ENCODE measurements at regions not wholly inside any gene's neighbourhood (a gene's known extent, or its start where the extent isn't known, plus 50 kb on each side); places are given as distances from the start of the nearest gene placed in this dataset.
A peak's percentile ranks its signal among the peaks of the same experiment; 100 is the strongest.

DNA sequence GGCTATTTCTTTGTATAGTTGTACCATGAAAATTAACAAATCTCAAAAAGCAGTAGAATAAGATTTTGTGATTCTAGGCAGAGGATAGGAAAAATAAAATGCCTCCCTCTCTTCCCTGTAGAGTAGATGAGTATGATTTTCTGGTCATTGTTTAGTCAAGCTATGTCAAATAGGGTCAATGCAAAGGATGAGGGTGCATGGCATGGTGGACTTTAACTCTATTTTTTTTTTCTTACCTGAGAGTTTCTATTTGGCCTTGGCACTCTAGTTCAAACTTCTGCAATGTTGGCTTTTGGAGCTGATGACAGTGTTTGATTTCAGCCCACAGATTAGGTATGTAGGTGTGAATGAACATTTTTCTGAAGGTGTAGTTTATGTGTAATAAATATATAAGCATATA, 224.5 kb downstream of the TRIB2 start (continued):
- TF ChIP-seq ZSCAN9 (CRISPR knock-in tag; IDR thresholded peaks at IDR 0.05; ENCODE audit: borderline replicate concordance) (no peak), ZNF367 (CRISPR knock-in tag; IDR thresholded peaks at IDR 0.05; ENCODE audit: borderline replicate concordance) (no peak), POGZ (CRISPR knock-in tag; IDR thresholded peaks at IDR 0.05) (no peak), KLF9 (CRISPR knock-in tag; IDR thresholded peaks at IDR 0.05; ENCODE audit: low read depth) (no peak), NFE2L1 (CRISPR knock-in tag; IDR thresholded peaks at IDR 0.05; ENCODE audit: borderline replicate concordance) (no peak), NBN (conservative IDR thresholded peaks at IDR 0.05) (no peak), GABPA (IDR thresholded peaks at IDR 0.05; ENCODE audit: low read depth, low read length) (no peak), GABPA (CRISPR knock-in tag; IDR thresholded peaks at IDR 0.05; ENCODE audit: low read depth) (no peak), HNF4A (CRISPR knock-in tag; IDR thresholded peaks at IDR 0.05) (peak; percentile 59), ZNF446 (CRISPR knock-in tag; IDR thresholded peaks at IDR 0.05) (no peak), ZNF619 (CRISPR knock-in tag; IDR thresholded peaks at IDR 0.05) (no peak), POLR2AphosphoS2 (IDR thresholded peaks at IDR 0.05; ENCODE audit: low read depth, low read length) (no peak)
- TF ChIP-seq, protein P1, sequence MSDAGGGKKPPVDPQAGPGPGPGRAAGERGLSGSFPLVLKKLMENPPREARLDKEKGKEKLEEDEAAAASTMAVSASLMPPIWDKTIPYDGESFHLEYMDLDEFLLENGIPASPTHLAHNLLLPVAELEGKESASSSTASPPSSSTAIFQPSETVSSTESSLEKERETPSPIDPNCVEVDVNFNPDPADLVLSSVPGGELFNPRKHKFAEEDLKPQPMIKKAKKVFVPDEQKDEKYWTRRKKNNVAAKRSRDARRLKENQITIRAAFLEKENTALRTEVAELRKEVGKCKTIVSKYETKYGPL (CRISPR knock-in tag; IDR thresholded peaks at IDR 0.05): no peak
- TF ChIP-seq, protein P2, sequence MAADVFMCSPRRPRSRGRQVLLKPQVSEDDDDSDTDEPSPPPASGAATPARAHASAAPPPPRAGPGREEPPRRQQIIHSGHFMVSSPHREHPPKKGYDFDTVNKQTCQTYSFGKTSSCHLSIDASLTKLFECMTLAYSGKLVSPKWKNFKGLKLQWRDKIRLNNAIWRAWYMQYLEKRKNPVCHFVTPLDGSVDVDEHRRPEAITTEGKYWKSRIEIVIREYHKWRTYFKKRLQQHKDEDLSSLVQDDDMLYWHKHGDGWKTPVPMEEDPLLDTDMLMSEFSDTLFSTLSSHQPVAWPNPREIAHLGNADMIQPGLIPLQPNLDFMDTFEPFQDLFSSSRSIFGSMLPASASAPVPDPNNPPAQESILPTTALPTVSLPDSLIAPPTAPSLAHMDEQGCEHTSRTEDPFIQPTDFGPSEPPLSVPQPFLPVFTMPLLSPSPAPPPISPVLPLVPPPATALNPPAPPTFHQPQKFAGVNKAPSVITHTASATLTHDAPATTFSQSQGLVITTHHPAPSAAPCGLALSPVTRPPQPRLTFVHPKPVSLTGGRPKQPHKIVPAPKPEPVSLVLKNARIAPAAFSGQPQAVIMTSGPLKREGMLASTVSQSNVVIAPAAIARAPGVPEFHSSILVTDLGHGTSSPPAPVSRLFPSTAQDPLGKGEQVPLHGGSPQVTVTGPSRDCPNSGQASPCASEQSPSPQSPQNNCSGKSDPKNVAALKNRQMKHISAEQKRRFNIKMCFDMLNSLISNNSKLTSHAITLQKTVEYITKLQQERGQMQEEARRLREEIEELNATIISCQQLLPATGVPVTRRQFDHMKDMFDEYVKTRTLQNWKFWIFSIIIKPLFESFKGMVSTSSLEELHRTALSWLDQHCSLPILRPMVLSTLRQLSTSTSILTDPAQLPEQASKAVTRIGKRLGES (CRISPR knock-in tag; IDR thresholded peaks at IDR 0.05; ENCODE audit: borderline replicate concordance): no peak
- TF ChIP-seq, protein P3, sequence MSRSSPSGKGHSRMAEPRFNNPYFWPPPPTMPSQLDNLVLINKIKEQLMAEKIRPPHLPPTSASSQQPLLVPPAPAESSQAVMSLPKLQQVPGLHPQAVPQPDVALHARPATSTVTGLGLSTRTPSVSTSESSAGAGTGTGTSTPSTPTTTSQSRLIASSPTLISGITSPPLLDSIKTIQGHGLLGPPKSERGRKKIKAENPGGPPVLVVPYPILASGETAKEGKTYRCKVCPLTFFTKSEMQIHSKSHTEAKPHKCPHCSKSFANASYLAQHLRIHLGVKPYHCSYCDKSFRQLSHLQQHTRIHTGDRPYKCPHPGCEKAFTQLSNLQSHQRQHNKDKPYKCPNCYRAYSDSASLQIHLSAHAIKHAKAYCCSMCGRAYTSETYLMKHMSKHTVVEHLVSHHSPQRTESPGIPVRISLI (CRISPR knock-in tag; IDR thresholded peaks at IDR 0.05; ENCODE audit: borderline replicate concordance): peak; percentile 39; the same call in 1 of the 2 replicates

Data from HepG2 (cell line).